ENCODE measurements at regions not wholly inside any gene's neighbourhood (a gene's known extent, or its start where the extent isn't known, plus 50 kb on each side); places are given as distances from the start of the nearest gene placed in this dataset.

DNA sequence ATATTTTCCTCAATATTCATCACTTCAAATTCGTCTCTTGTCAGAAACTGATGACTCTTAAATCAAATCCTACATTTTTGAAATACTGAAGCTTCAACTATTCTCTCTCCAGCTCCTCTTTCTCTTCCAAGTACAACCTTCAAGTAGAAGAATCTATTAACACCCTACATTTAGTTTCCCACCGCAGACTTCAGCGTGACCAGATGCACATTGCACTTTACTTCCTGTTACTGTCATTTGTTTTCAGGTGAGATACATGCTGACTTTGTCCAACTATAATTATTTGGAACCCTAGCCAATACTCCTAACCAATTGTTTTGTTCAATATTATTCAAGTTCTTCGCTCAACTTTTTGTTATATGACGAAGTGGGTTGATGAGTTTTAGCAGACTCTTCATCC, 116.0 kb downstream of the MRPL39 start:
- ChIA-PET POLR2A (no interaction called here), CTCF (no interaction called here)
- no peak for DNase-seq (ENCODE audit: low read depth in 1 of 2, low spot score in 1 of 2)
- Histone ChIP-seq H3K27ac (no peak overlapping the region), H3K4me2 (no peak overlapping the region), H3K4me3 (no peak overlapping the region), H3K4me1 (no peaks in the 10 kb centered on the region), H3K9me3 (no peaks in the 10 kb centered on the region)
- FAIRE-seq, result no peak
- TF ChIP-seq CBX8 (IDR thresholded peaks at IDR 0.05) (no peak), HEYL (CRISPR knock-in tag; IDR thresholded peaks at IDR 0.05) (no peak), POLR2AphosphoS2 (conservative IDR thresholded peaks at IDR 0.05; ENCODE audit: low read length) (no peak), RNF2 (IDR thresholded peaks at IDR 0.05; ENCODE audit: borderline replicate concordance, low read depth) (no peak), KDM5A (IDR thresholded peaks at IDR 0.05) (no peak), SREBF2 (IDR thresholded peaks at IDR 0.05) (no peak), FOXS1 (CRISPR knock-in tag; IDR thresholded peaks at IDR 0.05) (no peak), SMC3 (IDR thresholded peaks at IDR 0.05) (no peak), RCOR1 (IDR thresholded peaks at IDR 0.05; ENCODE audit: low read depth, low read length) (no peak), FOSB (CRISPR knock-in tag; IDR thresholded peaks at IDR 0.05) (no peak), HMGXB4 (CRISPR knock-in tag; IDR thresholded peaks at IDR 0.05; ENCODE audit: borderline replicate concordance) (no peak), PHF8 (IDR thresholded peaks at IDR 0.05; ENCODE audit: borderline replicate concordance, low read depth) (no peak), JUN (IDR thresholded peaks at IDR 0.05) (no peak), POLR2A (IDR thresholded peaks at IDR 0.05; ENCODE audit: low read length) (no peak), TP53 (CRISPR knock-in tag; IDR thresholded peaks at IDR 0.05) (no peak), CHD4 (IDR thresholded peaks at IDR 0.05; ENCODE audit: borderline replicate concordance) (no peak)
- TF ChIP-seq, protein P1, sequence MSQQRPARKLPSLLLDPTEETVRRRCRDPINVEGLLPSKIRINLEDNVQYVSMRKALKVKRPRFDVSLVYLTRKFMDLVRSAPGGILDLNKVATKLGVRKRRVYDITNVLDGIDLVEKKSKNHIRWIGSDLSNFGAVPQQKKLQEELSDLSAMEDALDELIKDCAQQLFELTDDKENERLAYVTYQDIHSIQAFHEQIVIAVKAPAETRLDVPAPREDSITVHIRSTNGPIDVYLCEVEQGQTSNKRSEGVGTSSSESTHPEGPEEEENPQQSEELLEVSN (IDR thresholded peaks at IDR 0.05; ENCODE audit: borderline replicate concordance, low read depth), result no peak
- TF ChIP-seq, protein P2, sequence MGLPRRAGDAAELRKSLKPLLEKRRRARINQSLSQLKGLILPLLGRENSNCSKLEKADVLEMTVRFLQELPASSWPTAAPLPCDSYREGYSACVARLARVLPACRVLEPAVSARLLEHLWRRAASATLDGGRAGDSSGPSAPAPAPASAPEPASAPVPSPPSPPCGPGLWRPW (IDR thresholded peaks at IDR 0.05), result no peak
- WGBS (ENCODE audit: missing lambda C conversion rate), result 11% methylated on average over 5 of the region's 5 CpGs
- ATAC-seq, result no peak

- no peak for FAIRE-seq
- CTCF ChIA-PET, result no interaction called here
- Histone ChIP-seq H3K4me3 (no peak overlapping the region), H3K4me2 (no peak overlapping the region), H3K27ac (no peak overlapping the region), H3K4me1 (no peaks in the 10 kb centered on the region), H3K9me3 (no peaks in the 10 kb centered on the region)
- POLR2A ChIA-PET, result no interaction called here
- TF ChIP-seq HDAC2 (IDR thresholded peaks at IDR 0.05), result no peak
- no peak for TF ChIP-seq GATA3 (IDR thresholded peaks at IDR 0.05; ENCODE audit: borderline replicate concordance)
- TF ChIP-seq HOXA7 (CRISPR knock-in tag; IDR thresholded peaks at IDR 0.05), result no peak
- no peak for TF ChIP-seq CBX8 (IDR thresholded peaks at IDR 0.05)
- TF ChIP-seq, protein P3, sequence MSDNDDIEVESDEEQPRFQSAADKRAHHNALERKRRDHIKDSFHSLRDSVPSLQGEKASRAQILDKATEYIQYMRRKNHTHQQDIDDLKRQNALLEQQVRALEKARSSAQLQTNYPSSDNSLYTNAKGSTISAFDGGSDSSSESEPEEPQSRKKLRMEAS (IDR thresholded peaks at IDR 0.05), result no peak
- TF ChIP-seq ZSCAN20 (CRISPR knock-in tag; IDR thresholded peaks at IDR 0.05), result no peak
- TF ChIP-seq RARB (CRISPR knock-in tag; IDR thresholded peaks at IDR 0.05), result no peak
- TF ChIP-seq ZNF302 (CRISPR knock-in tag; IDR thresholded peaks at IDR 0.05), result no peak
- no peak for TF ChIP-seq CBX2 (IDR thresholded peaks at IDR 0.05; ENCODE audit: borderline replicate concordance, low read depth)
- ATAC-seq, result no peak
- DNase-seq (ENCODE audit: low read depth in 1 of 2, low spot score in 1 of 2), result no peak
Observed at GRCh38 chr21:25490742-25491141, 116.5 kb downstream of the MRPL39 start.

GRCh38 chr21:25489673-25490072, 117.6 kb downstream of the MRPL39 start:
- CTCF ChIA-PET, result no interaction called here
- no peak for DNase-seq (ENCODE audit: low read depth in 1 of 2, low spot score in 1 of 2)
- no peak for FAIRE-seq
- POLR2A ChIA-PET, result no interaction called here
- Histone ChIP-seq H3K4me2 (no peak overlapping the region), H3K4me3 (no peak overlapping the region), H3K27ac (no peak overlapping the region), H3K4me1 (no peaks in the 10 kb centered on the region), H3K9me3 (no peaks in the 10 kb centered on the region)
- no peak for ATAC-seq
- TF ChIP-seq MAFK (IDR thresholded peaks at IDR 0.05; ENCODE audit: partially characterized antibody) (peak; percentile 61), HOXA7 (CRISPR knock-in tag; IDR thresholded peaks at IDR 0.05) (no peak)
- WGBS (ENCODE audit: missing lambda C conversion rate), result 3% methylated on average over 3 of the region's 3 CpGs

Measured in A549 (cell line).